ENCODE measurements at regions not wholly inside any gene's neighbourhood (a gene's known extent, or its start where the extent isn't known, plus 50 kb on each side); places are given as distances from the start of the nearest gene placed in this dataset.
A peak's percentile ranks its signal among the peaks of the same experiment; 100 is the strongest.

- H3K4me3 ChIP-seq (ENCODE audit: low read depth, low read length): no peak overlapping the region
- DNase-seq (ENCODE audit: low read depth): peak; percentile 85
- no peak for TF ChIP-seq CTCF (IDR thresholded peaks at IDR 0.05; ENCODE audit: insufficient read depth, low read length)
Observed at GRCh38 chr1:99580451-99580850, 65.5 kb upstream of the PALMD start.

- TF ChIP-seq CTCF (IDR thresholded peaks at IDR 0.05; ENCODE audit: insufficient read depth, low read length): no peak
- no peak overlapping the region for H3K4me3 ChIP-seq (ENCODE audit: low read depth, low read length)
- no peak for DNase-seq (ENCODE audit: low read depth)
Observed at GRCh38 chr1:99587008-99587407, 58.9 kb upstream of the PALMD start.

GRCh38 chr1:99589186-99589636 lies 56.7 kb upstream of the PALMD start:
- TF ChIP-seq CTCF (IDR thresholded peaks at IDR 0.05; ENCODE audit: insufficient read depth, low read length): no peak
- DNase-seq (ENCODE audit: low read depth): no peak

GRCh38 chr1:99590578-99591209 lies 55.2 kb upstream of the PALMD start:
- H3K4me3 ChIP-seq (ENCODE audit: low read depth, low read length): no peak overlapping the region
- DNase-seq (ENCODE audit: low read depth): peak; percentile 92
- TF ChIP-seq CTCF (IDR thresholded peaks at IDR 0.05; ENCODE audit: insufficient read depth, low read length): no peak

More at GRCh38 chr1:99589186-99589636, 56.7 kb upstream of the PALMD start:
- no peak overlapping the region for H3K4me3 ChIP-seq (ENCODE audit: low read depth, low read length)

DNA sequence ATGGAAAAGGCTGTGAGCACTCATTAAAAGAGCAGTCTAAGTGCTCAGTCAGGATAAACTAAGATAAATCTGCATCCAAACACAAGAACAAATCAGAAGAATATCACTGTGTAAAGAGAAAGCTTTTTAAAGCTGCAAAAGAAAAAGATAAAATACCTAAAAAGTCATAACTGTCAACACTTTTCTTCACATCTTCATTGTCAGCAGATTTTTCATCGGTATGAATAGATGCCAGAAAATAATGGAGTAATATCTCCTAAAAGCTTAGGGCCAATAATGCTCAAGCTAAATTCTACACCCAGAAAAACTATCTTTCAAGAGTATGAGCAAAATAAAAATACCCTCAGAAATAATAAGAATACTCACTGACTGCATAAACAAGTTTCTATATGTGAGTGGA lies 54.0 kb upstream of the PALMD start:
- DNase-seq (ENCODE audit: low read depth): no peak
- H3K4me3 ChIP-seq (ENCODE audit: low read depth, low read length): no peak overlapping the region
- TF ChIP-seq CTCF (IDR thresholded peaks at IDR 0.05; ENCODE audit: insufficient read depth, low read length): no peak

GRCh38 chr1:99594205-99594604 lies 51.7 kb upstream of the PALMD start:
- no peak for TF ChIP-seq CTCF (IDR thresholded peaks at IDR 0.05; ENCODE audit: insufficient read depth, low read length)
- no peak overlapping the region for H3K4me3 ChIP-seq (ENCODE audit: low read depth, low read length)
- no peak for DNase-seq (ENCODE audit: low read depth)

GRCh38 chr1:99595041-99595440 lies 50.9 kb upstream of the PALMD start:
- H3K4me3 ChIP-seq (ENCODE audit: low read depth, low read length): no peak overlapping the region
- DNase-seq (ENCODE audit: low read depth): no peak
- no peak for TF ChIP-seq CTCF (IDR thresholded peaks at IDR 0.05; ENCODE audit: insufficient read depth, low read length)
